GM19395 (cell line): ENCODE measurements at regions not wholly inside any gene's neighbourhood (a gene's known extent, or its start where the extent isn't known, plus 50 kb on each side); places are given as distances from the start of the nearest gene placed in this dataset.
A peak's percentile ranks its signal among the peaks of the same experiment; 100 is the strongest.

ENCODE experiments used
- ATAC-seq: cut with Tn5 transposase; IDR thresholded peaks from one replicate; pipeline ENCODE4 v1.9.1; 2021; ENCODE audit warnings: mild to moderate bottlenecking, moderate library complexity; ENCODE audit not compliant: unreplicated experiment

DNA sequence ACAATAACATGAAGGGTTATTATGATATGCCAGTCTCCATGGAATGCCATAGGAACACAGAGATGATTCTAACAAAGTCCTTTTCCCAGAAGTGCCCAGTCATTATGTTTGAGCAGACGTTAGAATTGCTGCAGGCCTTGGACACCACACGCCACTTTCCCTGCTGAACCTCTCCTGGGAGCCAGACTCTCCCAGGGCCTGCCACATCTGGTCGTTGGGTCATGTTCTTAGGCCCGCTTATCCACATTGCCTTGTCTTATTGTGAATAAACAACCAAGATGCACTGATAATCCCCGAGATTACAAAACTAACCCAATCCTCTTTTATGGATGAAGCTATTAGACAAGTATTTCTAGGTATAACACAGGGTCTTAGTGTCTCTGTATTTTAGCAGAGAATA lies 276.5 kb upstream of the CITED2 start:
- ATAC-seq, result no peak

DNA sequence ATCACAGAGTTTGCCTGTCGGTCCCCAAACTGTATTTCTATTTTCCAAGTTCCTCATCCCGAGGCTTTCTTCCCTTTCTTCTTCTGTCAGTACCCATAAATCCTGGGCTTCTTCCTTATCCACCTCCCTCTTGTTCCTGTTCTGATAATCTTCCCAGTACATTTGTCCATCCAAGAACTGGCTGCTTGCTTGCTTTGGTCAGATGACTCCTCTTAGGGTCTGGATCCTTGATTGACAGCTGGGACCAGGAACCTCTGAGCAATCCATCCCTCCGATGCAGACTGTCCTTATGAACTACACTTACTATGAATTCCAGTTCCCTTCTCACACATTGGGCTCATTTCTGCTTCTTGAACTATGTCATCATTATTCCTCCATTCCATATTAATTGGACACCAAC lies 275.3 kb upstream of the CITED2 start:
- ATAC-seq, result no peak

DNA sequence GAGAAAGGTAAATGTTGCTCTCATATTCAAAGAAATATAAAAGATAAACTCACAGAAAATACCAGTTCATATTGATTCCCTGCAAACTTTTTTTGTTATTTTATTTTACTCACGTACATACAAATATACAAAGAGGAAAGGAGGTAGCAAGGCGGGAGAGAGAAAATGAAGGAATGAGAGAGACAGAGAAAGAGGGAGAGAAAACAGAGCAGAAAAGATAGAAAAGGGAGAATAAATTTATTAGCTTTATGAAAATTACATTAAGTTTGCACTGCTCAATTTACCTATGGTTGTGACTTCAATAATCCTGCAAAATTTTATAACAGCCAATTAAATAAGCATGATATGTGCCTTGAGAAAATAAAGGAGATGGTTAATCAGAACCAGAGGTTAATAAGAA lies 274.7 kb upstream of the CITED2 start:
- no peak for ATAC-seq

DNA sequence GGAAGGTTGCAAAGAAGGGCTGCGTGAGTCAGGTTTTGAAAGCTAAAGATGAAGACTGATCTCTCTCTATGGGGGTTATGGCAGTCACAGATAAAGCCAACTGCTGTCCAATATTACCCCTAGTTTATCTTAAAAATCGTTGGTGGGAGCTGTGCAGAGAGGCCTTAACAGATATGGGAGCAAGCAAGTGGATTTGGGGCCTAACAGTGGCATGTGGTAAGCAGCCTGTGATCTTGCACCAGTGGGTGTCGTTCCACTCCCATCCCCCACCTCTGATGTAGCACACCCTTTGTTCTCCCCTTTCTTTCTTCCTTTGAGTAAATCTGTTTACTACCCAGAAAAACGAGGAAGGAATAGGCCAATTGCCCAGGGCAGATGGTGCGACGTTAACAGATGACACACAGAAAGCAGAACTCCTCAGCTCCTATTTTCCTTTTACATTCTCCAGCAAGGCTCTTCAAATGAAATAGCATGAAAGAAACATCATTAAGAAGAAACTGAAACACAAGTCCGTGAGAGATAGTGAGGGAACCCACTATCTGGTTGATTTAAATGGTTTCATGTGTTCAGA lies 274.1 kb upstream of the CITED2 start:
- ATAC-seq, result no peak

DNA sequence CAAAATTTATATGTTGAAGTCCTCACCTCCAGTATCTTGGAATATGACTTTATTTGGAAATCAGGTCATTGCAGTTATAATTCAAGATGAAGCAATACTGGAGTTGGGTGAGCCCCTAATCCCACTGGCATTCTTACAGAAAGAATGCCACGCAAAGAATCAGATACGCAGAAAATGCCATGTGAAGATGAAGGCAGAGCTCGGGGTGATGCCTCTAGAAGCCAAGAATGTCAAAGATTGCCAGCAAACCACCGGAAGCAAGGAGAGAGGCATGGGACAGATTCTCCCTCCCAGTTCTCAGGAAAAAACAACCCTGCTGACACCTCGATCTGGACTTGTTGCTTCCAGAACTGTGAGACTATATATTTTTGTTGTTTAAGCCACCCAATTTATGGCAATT lies 273.4 kb upstream of the CITED2 start:
- ATAC-seq, result no peak

DNA sequence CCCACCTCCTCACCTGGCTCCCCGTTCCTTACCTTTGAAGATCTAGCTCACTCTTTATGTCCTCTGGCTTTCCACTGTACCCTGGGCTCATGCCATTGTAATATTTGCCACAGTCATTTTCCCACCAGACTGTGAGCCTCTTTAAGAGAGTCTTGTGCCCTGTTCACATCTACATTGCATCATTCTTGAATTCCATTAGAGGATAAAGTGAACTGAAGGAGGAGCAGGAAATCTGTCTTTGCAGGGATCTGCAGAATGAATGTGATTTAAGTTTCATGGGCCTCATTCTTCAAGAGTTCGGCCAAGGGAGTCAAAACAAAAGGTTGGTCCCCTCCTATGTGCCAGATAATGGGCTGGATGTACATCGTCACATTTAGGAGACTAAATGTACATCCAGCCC lies 272.6 kb upstream of the CITED2 start:
- ATAC-seq, result no peak

DNA sequence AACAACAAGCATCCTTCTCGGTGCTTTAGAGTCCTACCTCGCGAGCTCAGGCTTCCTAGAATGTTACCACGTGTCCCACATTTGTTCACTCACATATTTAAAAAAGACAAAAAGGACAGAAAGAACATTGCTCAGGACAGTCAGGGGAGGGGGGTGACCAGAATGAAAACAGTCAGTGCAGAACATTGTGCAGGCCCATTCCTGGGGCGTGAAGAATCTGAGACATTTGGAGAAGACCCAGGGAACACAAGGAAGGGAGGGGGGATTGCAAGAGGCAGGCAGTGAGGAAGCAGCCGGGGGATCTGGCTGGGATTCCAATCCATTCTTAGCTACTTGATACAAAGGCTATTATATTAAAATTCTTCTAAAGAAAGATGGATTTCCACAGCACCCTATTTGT lies 270.4 kb upstream of the CITED2 start:
- no peak for ATAC-seq

DNA sequence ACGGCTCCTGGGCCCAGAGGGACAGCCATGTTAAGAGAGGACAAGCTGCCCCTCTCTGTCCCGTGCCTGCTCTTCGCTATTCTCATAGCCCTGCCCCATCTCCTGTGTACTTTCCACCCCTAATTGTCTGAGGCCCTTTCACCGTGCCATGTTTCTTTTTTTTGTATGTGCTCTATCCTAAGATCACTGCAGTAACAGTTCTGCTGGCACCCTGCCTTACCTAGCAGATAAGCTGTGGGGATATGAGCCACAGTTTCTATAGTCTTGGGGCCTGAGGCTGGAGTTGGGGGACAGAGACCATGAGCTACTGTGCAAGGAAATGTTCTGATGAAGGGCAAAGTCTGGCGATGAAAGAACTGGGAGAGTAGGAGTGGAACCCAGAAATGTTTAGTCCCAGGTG lies 269.5 kb upstream of the CITED2 start:
- ATAC-seq, result no peak

DNA sequence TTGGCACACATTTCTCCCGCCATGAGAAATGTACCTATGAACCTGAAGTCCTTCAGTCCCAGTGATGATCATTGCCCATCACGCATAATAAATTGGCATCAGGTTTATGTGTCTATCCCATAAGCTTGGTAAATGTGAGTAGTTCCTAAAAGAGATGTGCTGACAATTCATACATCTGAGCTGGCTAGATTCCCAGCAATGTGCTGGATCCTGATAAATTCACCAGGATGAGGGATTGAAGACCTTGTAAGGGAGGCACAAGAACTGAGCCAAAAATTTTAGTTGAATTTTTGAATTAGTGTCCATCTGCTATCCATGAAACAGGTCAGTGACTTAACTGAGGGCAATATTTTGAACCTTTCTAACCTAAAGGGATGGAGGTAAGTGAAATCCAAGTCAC lies 267.9 kb upstream of the CITED2 start:
- ATAC-seq, result no peak

DNA sequence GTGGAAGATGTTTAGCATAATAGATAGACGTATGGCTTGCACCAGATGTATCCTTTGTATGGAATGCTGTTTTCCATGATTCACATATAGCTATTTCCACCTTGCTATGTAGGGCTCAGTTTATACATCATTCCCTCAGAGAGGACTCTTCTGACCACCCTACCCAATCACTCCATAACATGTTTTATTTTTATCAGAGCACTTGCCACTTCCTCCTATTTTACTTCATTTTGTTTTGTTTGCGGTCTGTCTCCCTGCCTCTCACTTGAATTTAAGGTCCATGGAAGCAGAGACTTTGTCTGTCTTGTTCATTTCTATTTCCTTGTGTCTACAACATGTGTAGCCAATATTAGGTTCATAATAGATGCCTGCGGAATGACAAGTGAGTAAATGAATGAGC lies 266.9 kb upstream of the CITED2 start:
- no peak for ATAC-seq

DNA sequence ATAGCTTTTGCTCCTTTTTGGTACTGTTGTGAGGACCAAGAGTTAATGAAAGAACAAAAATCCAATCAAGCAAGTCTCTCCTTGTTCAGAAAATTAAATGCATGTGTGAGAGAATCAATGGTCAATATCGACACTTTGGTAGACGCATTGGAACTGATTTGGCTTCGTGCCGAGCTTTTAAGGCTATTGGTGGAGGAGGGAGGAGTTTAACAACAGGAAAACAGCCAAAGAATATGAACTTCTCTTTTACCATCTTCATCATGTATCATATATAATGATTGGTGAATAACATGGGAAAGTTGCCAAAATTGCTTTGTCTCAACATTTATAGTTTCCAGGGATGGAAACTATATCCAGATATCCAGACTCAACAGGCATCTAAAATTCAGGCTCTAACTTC lies 266.5 kb upstream of the CITED2 start:
- ATAC-seq, result no peak

DNA sequence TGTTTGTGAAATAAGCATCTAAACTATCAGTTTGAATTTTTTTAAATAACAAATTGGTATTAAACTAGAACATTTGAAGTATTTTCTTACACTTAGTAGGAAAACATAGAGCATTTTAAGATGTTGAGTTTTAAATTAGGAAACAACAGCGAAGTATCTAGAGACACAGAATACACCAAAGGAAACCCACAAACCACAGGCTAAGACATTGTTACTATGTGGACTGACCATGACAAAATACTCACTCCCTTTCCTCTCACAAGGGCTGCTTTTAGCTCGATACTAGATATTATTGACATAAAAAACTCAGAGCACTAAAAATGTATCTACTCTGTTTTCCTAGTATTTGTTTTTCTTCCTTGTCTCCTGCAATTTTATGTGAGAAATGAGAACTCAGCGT lies 266.0 kb upstream of the CITED2 start:
- ATAC-seq, result peak; percentile 94

DNA sequence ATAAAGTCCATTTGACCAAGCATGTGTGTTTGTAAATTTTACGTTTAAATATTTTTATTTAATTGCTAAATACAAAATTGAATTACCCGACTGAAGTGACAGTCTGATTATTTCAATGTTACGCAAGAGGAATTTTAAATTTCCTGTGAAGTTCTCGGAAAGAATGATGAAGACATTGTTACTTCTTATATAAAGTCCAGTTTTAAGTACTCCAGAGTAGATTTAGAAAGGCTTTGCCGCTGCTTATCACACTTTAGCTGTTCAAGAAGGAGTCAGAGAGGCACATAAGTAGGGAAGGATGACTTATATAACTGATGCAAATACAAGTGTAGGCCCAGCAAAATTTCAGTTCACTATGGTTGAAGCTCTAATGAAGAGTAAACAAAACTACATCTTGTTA lies 265.1 kb upstream of the CITED2 start:
- ATAC-seq, result no peak

DNA sequence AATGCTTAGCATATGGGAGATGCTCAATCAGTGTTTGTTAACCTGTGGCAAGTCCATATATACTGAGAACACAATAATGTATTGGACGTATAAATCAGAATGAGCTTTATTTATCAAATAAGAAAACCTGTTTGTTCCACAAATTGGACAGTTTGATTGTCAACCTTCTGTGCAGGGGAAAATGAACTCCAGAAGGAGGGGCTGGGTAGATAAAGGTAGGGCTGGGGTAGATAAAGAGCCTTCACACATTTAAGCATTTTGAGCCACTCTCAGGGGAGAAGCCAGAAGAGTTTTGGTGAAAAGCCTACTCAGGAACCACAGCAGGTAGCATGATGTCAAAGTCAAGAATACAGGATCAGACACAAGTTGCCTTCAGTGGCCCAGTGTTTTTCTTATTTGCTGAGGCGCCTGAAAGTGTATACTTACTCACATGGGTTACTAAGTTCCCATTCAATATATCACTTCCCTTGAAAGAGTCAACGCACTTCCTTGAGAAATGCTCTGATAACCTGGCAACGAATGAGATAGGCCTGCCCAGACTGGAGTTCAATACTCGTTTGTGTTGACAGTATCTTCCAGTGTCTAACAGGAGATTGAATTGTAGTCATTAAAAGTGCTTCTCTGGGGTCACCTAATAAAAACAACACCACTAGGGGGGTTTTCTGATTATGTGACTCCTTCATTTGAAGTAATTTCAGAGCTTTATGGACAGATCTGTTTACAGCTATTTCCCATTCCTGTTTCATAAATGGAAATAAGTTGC lies 263.9 kb upstream of the CITED2 start:
- no peak for ATAC-seq

DNA sequence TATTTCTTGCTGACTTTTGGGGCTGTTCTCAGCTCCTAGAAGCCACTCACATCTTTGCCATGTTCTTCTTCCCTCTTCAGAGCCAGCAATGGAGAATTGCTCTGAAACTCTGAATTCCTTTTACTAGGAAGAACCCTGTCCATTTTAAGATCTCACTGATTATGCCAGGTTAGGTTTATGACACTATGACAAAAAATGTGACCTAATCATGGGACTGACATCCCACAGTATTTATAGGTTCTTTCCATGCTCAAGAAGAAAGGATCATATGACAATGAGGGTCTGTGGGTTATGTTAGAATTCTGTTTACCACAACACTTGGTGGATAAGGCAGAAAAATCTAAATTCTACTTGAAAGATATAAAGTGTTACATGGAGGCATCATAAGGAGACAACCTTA lies 263.3 kb upstream of the CITED2 start:
- ATAC-seq, result no peak

DNA sequence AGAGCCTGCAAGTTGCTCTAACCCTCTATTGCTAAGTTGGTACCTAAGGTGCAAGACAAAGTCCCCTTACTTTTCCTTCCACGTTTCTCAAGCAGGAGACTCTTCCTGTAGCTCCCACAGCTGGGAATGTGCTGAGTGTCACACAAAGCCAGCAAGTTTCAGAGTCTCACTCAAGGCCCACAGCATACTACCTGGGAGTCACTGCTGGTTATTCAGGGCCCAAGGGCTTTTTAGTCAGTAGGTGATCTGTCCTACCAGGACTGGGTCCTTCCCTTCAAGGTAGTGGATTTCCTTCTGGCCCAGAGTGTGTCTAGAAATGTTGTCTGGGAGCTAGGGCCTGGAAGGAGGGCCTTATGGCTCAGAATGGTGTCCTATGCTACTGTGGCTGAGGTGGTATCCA lies 261.9 kb upstream of the CITED2 start:
- ATAC-seq, result no peak

DNA sequence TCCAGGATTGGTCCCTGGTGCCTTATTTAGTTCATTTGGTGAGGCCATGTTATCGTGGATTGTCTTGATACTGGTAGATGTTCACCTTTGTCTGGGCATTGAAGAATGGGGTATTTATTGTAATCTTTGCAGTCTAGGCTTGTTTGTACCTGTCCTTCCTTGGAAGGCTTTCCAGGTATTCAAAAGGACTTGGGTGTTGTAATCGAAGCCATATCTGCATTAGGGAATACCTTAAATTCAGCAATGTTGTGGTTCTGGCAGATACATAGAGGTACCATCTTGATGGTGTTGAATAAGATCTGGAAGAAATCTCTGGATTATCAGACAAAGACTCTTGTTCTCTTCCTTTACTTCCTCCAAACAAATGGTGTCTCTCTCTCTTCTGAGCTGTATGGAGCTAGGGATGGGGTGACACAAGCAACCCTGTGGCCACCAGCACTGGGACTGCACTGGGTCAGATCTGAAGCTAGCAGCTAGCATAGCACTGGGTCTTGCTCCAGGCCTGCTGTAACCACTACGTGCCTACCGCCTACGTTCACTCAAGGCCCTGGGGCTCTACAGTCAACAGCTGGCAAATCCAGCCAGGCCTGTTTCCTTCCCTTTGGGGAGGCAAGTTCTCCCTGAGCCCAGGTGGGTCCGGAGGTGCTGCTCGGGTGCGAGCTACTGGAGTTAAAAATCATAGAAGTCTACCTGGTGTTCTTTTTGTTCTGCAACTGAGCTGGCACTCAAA lies 261.1 kb upstream of the CITED2 start:
- no peak for ATAC-seq

DNA sequence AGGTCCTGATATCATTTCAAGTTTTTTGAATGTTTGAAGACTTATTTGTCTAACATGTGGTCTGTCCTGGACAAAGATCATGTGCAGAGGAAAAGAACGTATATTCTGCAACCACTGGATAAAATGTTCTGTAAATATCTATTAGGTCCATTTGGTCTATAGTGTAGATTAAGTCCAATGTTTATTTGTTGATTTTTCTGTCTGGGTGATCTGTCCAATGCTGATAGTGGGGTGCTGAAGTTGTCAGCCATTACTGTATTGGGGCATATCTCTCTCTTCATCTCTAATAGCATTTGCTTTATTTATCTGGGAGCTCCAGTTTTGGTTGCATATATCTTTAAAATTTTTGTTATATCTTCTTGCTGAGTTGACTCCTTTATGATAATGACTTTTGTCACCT lies 258.4 kb upstream of the CITED2 start:
- no peak for ATAC-seq

DNA sequence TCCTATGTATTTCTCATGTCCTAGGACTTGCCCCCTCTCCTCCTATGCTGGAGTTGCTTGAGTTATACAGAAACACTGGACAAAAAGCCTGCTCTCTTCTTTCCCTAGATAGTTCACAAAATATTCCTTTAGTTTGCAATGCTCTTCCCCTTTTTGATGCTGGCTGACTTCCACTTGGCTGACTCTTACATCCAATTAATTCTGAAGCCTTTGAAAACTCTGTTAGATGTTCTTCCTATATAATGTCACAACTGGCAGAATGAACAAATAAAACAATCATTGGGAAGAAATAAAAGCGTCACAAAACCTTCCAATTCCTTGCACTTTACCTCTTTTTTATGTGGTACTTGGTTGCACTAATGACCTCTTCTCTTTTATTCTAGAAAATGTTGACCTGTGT lies 253.8 kb upstream of the CITED2 start:
- no peak for ATAC-seq

DNA sequence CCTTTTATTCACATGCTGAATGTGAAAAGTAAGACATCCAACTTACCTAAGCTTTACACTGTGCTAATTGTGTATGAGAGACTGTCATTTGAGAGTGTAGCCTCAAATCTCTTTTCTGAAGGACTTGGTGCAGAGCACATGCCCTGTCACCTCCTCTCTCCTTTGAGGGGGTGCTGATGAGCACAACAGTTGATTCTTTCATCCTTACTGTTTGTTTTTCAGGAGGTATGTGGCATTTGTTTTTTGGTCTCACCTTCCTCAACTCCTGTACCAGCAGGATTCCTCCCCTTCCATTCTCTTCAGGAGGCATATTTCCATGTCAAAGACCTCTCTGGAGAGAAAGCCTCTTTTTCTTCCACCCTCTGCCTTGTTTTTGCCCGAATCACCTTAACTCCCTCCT lies 252.6 kb upstream of the CITED2 start:
- no peak for ATAC-seq

DNA sequence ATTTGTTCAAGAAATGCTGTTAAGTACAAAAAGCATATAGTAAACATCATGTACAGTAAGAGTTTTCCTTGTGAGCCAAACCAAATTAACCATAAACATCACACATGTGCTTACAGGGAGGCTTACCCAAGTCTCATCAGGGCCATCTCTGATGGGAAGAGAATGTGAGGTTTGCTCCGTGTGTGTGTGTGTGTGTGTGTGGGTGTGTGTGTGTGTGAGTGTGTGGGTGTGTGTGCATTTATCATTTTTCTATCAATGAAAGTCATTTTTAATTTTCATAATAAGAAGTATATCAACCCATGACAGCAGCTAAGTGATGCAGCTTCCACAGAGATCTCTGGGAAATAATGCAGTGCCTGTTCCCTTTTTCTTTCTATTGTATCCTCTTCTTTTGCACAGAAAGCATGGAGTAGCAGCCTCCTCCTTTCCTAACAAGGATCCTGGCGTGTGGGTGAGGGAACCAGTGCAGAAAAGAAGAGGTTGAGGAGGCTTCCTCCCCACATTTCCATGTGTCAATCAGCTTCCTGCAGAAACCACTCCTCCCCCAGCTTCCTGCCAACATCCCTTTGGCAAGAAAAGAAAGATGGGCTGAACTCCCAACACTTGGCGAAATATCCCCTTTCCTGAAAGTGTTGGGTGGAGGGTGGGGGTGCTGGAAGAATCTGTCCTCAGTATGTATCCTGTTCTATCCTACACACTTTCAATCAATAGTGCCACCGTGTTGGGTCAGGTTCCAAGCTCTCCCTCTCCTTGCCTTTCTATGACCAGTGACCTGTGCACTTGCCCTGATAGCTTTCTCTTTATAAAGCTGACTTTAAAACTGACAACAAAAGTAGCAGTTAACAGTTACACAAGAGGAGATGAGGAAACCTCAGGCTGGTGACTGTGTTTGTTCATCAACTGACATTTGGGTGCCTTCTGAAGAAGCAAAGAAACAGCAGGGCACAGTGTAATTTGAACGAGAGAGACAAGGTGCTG lies 251.8 kb upstream of the CITED2 start:
- no peak for ATAC-seq
